ENCODE measurements at regions not wholly inside any gene's neighbourhood (a gene's known extent, or its start where the extent isn't known, plus 50 kb on each side); places are given as distances from the start of the nearest gene placed in this dataset.
A peak's percentile ranks its signal among the peaks of the same experiment; 100 is the strongest.

DNA sequence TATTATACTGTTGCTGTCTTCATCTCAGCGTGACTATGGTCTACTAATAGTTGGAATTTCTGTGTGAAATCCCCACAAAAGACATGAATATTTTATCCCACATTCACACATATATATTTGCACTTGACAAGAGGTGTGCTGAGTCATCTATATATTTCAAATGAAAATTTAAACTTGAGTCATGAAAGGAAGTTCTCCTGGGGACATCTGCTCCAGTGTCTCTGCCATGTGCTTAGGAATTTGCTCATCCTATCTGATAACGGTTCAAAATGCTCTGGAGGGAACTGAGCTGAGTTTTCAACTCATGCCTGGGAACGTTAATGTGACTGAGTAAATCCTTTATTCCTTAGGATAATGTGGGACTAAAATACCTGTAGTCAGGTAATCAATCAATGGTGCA lies 326.2 kb upstream of the MEX3C start:
- TF ChIP-seq, protein P1, sequence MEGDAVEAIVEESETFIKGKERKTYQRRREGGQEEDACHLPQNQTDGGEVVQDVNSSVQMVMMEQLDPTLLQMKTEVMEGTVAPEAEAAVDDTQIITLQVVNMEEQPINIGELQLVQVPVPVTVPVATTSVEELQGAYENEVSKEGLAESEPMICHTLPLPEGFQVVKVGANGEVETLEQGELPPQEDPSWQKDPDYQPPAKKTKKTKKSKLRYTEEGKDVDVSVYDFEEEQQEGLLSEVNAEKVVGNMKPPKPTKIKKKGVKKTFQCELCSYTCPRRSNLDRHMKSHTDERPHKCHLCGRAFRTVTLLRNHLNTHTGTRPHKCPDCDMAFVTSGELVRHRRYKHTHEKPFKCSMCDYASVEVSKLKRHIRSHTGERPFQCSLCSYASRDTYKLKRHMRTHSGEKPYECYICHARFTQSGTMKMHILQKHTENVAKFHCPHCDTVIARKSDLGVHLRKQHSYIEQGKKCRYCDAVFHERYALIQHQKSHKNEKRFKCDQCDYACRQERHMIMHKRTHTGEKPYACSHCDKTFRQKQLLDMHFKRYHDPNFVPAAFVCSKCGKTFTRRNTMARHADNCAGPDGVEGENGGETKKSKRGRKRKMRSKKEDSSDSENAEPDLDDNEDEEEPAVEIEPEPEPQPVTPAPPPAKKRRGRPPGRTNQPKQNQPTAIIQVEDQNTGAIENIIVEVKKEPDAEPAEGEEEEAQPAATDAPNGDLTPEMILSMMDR (IDR thresholded peaks at IDR 0.05; ENCODE audit: borderline replicate concordance, insufficient read depth, low read depth, low read length) = no peak
- no peak overlapping the region for H3K4me3 ChIP-seq (ENCODE audit: low read depth, low read length)

DNA sequence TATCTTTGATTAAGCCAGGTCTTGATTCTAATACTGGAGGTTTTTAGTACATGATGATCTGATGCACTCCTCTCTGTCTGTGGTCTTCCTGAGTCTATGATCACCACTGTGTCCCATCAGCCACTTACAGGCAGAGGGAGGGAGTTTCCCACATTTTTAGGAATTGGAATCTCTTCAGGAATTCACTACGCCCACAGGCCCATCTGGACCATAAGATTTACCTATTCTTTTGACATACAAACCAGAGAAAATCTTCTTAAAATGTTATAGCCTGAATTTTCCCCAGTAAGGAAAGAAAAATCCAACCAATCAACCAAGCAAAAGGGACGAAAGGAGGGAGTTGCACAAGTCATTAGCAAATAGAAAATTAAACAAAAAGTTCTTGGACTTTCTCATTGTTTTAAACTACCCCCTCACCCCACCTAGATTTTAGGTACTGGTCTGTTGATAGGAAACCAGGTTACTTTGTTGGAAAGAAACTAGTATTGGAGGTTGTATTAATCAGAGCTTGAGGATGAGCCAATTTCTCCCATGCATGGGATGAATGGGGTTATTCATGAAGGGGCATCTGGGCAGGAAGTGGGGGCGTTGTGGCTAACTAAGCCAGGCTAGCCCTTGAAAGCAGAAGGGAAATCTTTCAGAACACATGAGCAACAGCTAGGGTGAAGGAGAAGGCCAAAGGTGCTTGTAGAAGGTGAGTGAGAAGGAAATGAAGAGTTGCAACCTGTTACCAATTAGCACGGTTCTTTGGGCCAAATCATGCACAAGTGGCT lies 328.2 kb upstream of the MEX3C start:
- no peak overlapping the region for H3K4me3 ChIP-seq (ENCODE audit: low read depth, low read length)
- TF ChIP-seq, protein P1 (IDR thresholded peaks at IDR 0.05; ENCODE audit: borderline replicate concordance, insufficient read depth, low read depth, low read length) = no peak

DNA sequence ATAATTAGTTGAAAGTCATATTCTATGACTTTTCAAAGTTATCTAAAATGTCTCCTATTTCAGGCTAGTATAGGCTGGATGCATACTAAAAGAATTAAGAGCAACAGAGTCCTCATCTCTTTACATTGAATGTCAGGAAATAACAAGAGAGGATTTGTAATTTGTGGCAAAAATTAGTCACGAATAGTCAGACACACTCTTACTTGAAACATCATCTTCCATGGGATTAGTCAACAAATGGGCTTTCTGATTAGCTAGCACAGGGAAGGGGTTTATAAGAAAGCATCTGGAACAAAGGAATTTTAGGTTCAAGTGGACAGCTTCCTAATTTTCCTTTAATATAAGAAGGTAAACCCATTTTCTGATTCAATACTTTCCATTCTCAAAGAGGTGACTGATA lies 330.3 kb upstream of the MEX3C start:
- no peak overlapping the region for H3K4me3 ChIP-seq (ENCODE audit: low read depth, low read length)
- TF ChIP-seq, protein P1 (IDR thresholded peaks at IDR 0.05; ENCODE audit: borderline replicate concordance, insufficient read depth, low read depth, low read length) = no peak

DNA sequence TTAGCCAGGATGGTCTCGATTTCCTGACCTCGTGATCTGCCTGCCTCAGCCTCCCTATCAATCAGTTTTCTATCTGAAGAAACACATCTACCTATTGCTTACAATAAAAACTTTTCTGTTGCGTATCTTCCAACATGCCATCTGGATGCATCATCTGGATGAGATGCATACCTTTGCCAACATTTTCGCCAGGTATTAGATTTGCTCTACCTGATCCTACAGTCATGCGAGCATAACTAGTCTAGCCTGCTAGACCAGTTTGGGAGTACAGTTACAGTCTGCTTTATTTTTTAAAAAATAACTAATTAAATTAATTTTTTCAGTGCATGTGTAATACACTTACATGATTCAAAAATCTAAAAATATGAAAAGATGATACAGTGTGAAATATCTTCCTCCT lies 334.0 kb upstream of the MEX3C start:
- no peak overlapping the region for H3K4me3 ChIP-seq (ENCODE audit: low read depth, low read length)
- TF ChIP-seq, protein P1 (IDR thresholded peaks at IDR 0.05; ENCODE audit: borderline replicate concordance, insufficient read depth, low read depth, low read length) = no peak

DNA sequence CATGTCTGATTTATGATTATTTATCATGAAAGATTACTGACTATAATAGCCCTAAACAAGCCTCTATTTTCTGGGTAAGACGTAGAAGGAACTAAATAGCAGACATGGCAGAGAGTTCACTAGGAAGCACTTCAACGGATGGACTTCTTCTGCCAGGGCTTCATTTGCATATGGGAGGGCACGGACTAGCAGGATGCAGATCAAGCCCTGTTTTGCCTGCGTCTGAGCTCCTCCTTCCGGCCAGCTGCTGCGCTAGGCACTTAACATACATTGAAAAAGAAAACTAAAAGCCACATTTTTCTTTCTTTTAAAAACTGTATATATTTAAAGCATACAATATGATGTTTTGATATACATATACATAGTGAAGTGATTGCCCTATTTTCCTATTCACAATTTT lies 340.0 kb upstream of the MEX3C start:
- TF ChIP-seq, protein P1 (IDR thresholded peaks at IDR 0.05; ENCODE audit: borderline replicate concordance, insufficient read depth, low read depth, low read length) = 0 out of 2 replicates have a peak, but pooled peaks have one; percentile 25
- no peak overlapping the region for H3K4me3 ChIP-seq (ENCODE audit: low read depth, low read length)

DNA sequence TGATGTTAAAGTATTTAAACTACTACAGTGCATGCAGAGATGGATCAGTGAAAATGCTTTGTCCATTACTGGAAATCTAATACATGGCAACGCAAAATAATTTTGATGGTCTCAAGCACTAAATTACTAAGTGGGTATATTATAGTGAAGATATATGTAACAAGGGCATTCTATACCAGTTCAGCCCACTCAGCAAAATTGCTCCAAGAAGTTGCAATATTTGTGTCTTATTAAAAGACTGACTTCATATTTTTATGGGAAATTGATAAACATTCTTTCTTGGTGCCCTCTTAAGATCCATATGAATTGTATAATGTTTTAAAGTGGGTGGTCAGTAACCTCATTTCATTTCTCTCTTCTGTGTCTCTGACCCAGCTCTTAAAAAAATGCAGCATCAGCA lies 343.1 kb upstream of the MEX3C start:
- H3K4me3 ChIP-seq (ENCODE audit: low read depth, low read length) = no peak overlapping the region
- TF ChIP-seq, protein P1 (IDR thresholded peaks at IDR 0.05; ENCODE audit: borderline replicate concordance, insufficient read depth, low read depth, low read length) = no peak

DNA sequence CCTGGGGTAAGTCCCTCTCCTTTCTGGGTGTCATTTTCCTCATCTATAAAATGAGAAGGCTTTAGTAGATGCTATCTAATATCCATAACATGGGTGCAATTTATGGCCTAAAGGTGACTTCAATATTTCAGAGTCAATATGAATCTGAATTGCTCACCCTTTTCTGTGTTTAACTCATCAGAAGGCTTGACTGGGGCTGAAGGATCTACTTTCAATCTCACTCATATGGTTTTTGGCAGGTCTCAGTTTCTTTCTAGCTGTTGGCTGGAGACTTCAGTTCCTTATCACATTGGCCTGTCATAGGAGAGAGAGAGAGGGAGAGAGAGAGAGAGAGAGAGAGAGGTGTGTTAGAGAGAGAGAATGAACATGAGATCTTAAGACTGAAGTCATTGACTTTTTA lies 343.7 kb upstream of the MEX3C start:
- TF ChIP-seq, protein P1 (IDR thresholded peaks at IDR 0.05; ENCODE audit: borderline replicate concordance, insufficient read depth, low read depth, low read length) = no peak

More for the DNA sequence above, 343.7 kb upstream of the MEX3C start:
- no peak overlapping the region for H3K4me3 ChIP-seq (ENCODE audit: low read depth, low read length)
